Liver (tissue), 7 donors: ENCODE measurements at regions not wholly inside any gene's neighbourhood (a gene's known extent, or its start where the extent isn't known, plus 50 kb on each side); places are given as distances from the start of the nearest gene placed in this dataset.

ENCODE experiments used
- DNase-seq: peaks from one replicate; pipeline ENCODE4 v3.0.0-alpha.2; 2017; ENCODE audit warnings: low spot score
- H3K27ac ChIP-seq, 2 donors: one replicate each; pipeline ENCODE4 v1.7.0; 2013; ENCODE audit warnings: inconsistent platforms in 2 of 2, low read length in 2 of 2, control low read depth in 1 of 2, low read depth in 1 of 2, mild to moderate bottlenecking in 1 of 2
- H3K27me3 ChIP-seq, 4 donors: one replicate each; pipeline versions ENCODE4 v1.6.1 to v1.7.0; 2013; ENCODE audit warnings: low read length in 3 of 4, inconsistent platforms in 1 of 4, mild to moderate bottlenecking in 1 of 4, moderate library complexity in 1 of 4; ENCODE audit not compliant: control insufficient read depth in 4 of 4, insufficient read depth in 4 of 4
- H3K36me3 ChIP-seq, 4 donors: one replicate each; pipeline versions ENCODE4 v1.6.1 to v1.7.0; 2013; ENCODE audit warnings: low read length in 3 of 4, mild to moderate bottlenecking in 3 of 4, low read depth in 1 of 4, moderate library complexity in 1 of 4; ENCODE audit not compliant: control insufficient read depth in 4 of 4, insufficient read depth in 3 of 4
- H3K4me1 ChIP-seq, 4 donors: one replicate each; pipeline versions ENCODE4 v1.6.1 to v1.7.0; 2013; ENCODE audit warnings: low read length in 3 of 4, mild to moderate bottlenecking in 3 of 4, moderate library complexity in 1 of 4; ENCODE audit not compliant: control insufficient read depth in 4 of 4, insufficient read depth in 4 of 4
- H3K4me3 ChIP-seq, 3 donors: one replicate each; pipeline versions ENCODE4 v1.6.1 to v1.7.0; 2013; ENCODE audit warnings: low read length in 3 of 3, control low read depth in 1 of 3, low read depth in 1 of 3, mild to moderate bottlenecking in 1 of 3
- H3K9ac ChIP-seq, 2 donors: one replicate each; pipeline ENCODE4 v1.7.0; 2013; ENCODE audit warnings: low read length in 2 of 2, mild to moderate bottlenecking in 2 of 2, moderate library complexity in 2 of 2, control low read depth in 1 of 2, low read depth in 1 of 2
- H3K9me3 ChIP-seq, 4 donors: one replicate each; pipeline versions ENCODE4 v1.6.1 to v1.7.0; 2013; ENCODE audit warnings: low read length in 3 of 4; ENCODE audit not compliant: control insufficient read depth in 4 of 4
- FOXA1 ChIP-seq: IDR thresholded peaks from 2 replicates; pipeline ENCODE4 v1.6.1; 2016; ENCODE audit warnings: antibody characterized with exemption
- HNF4G ChIP-seq: IDR thresholded peaks from 2 replicates; pipeline ENCODE4 v1.6.1; 2016; ENCODE audit warnings: antibody characterized with exemption
- JUND ChIP-seq, 2 donors: IDR thresholded peaks; 2 replicates each; pipeline ENCODE4 v1.6.1; 2016; ENCODE audit warnings: antibody characterized with exemption in 2 of 2
- NR2F2 ChIP-seq: IDR thresholded peaks from 2 replicates; pipeline ENCODE4 v1.6.1; 2016; ENCODE audit warnings: antibody characterized with exemption
- RAD21 ChIP-seq, 2 donors: IDR thresholded peaks; 2 replicates each; pipeline ENCODE4 v1.6.1; 2016; ENCODE audit warnings: antibody characterized with exemption in 2 of 2, mild to moderate bottlenecking in 2 of 2
- TAF1 ChIP-seq: conservative IDR thresholded peaks from 2 replicates; pipeline ENCODE4 v1.6.1; 2016; ENCODE audit warnings: antibody characterized with exemption, mild to moderate bottlenecking
- YY1 ChIP-seq: IDR thresholded peaks from 2 replicates; pipeline ENCODE4 v1.6.1; 2016; ENCODE audit warnings: antibody characterized with exemption, mild to moderate bottlenecking
- WGBS: extraction: QIAGEN DNeasy Blood & Tissue Kit; methylation state at CpG from one replicate; pipeline ENCODE4 v1.1.7; 2013; 5-methylcytosine and 5-hydroxymethylcytosine counted together
- donor health status: healthy.
- donor health status: healthy.
- donor health status: healthy.
- donor health status: healthy.

DNA sequence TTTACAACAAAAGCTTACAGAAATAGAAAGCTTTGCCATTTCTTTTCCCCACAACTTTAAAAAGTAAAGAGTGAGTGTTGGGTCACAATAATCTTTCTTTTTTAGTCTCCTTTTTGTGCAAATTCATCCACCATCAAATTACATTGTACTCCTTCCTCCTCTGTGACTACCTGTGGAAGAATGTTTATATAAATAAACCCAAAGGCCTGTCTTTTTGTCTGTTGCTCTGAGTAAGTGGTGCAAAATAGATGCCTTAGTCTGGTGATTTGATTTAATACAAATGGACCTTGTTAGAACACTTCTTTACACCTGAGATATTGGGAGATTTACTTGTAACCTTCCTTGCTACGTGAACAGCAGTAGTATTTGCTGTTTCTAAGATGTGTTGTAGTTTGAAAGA is 53.5 kb upstream of the TAF11L2 start:
- H3K36me3 ChIP-seq = no peaks in the 10 kb centered on the region
- no peaks in the 10 kb centered on the region for H3K27me3 ChIP-seq
- H3K4me3 ChIP-seq = no peak overlapping the region
- no peaks in the 10 kb centered on the region for H3K4me1 ChIP-seq
- DNase-seq = no peak
- no peak overlapping the region for H3K9ac ChIP-seq
- H3K27ac ChIP-seq = no peak overlapping the region
- WGBS = 68% methylated on average over 1 of the region's 1 CpG
- peaks cover 2 to 7% (median 3%) of the 10 kb centered on the region in 4 donors for H3K9me3 ChIP-seq
- no peak for TF ChIP-seq HNF4G
- TF ChIP-seq RAD21 (IDR thresholded peaks at IDR 0.05) = no peak
- TF ChIP-seq TAF1 = no peak
- no peak for TF ChIP-seq FOXA1

DNA sequence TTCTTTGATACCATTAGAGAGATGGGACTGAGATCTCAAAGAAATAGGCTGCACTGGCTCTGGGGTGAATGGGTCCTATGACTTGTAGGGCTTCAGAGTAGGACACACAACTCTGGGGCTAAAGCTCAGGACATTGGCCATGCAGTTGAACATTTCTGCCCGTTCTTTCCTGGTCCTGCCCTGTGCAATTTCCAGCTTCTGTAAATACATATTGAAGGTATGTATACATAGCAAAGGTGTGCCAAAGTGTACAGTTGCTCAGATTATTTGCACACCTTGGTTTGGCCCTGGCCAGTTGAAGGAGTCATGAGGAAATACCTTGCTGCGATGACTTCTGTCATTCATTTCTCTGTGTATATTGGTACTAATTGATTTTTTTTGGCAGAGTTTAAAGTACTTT is 52.8 kb upstream of the TAF11L2 start:
- H3K9me3 ChIP-seq = peaks cover 2 to 7% (median 3%) of the 10 kb centered on the region in 4 donors
- H3K4me1 ChIP-seq = no peaks in the 10 kb centered on the region
- no peak overlapping the region for H3K27ac ChIP-seq
- no peak for DNase-seq
- H3K36me3 ChIP-seq = no peaks in the 10 kb centered on the region
- H3K4me3 ChIP-seq = no peak overlapping the region
- WGBS = 29% methylated on average over 2 of the region's 2 CpGs
- H3K9ac ChIP-seq = no peak overlapping the region
- TF ChIP-seq NR2F2 (no peak), YY1 (no peak), JUND (IDR thresholded peaks at IDR 0.05) (no peak)
- H3K27me3 ChIP-seq = no peaks in the 10 kb centered on the region
